Stimulated activated naive CD8-positive, alpha-beta T cell treated with anti-CD3 and anti-CD28 coated beads, Interleukin-15, amount 100 ng/mL, for 72 hours (primary cell): ENCODE measurements at regions not wholly inside any gene's neighbourhood (a gene's known extent, or its start where the extent isn't known, plus 50 kb on each side); places are given as distances from the start of the nearest gene placed in this dataset.
"Not testable (repeated sequence)": the region's sequence is repeated elsewhere in the genome, so short reads cannot be mapped to it uniquely, and the experiment has no call there.

Source experiments
- ATAC-seq: fragments of 150-1000 bp; cut with Tn5 transposase; 2 replicates; pipeline ENCODE4 v1.10.0; 2021; ENCODE audit warnings: mild to moderate bottlenecking, moderate library complexity
- DNase-seq, 2 donors: peaks; one replicate each; pipeline ENCODE4 v3.0.0; 2021 to 2022
- H3K27ac Mint-ChIP-seq, 2 donors: one replicate each; pipeline ENCODE4 v1.8.0; 2022; ENCODE audit warnings: mild to moderate bottlenecking in 2 of 2, mixed read lengths in 2 of 2, moderate library complexity in 2 of 2
- H3K27me3 Mint-ChIP-seq: one replicate; pipeline ENCODE4 v1.8.0; 2022; ENCODE audit warnings: mixed read lengths
- H3K4me1 Mint-ChIP-seq: one replicate; pipeline ENCODE4 v1.8.0; 2022; ENCODE audit warnings: mild to moderate bottlenecking, mixed read lengths
- H3K4me3 Mint-ChIP-seq, 2 donors: one replicate each; pipeline ENCODE4 v1.8.0; 2022; ENCODE audit warnings: mild to moderate bottlenecking in 2 of 2, mixed read lengths in 2 of 2, moderate library complexity in 1 of 2
- H3K9me3 Mint-ChIP-seq, 2 donors: one replicate each; pipeline ENCODE4 v1.8.0; 2022; ENCODE audit warnings: mixed read lengths in 2 of 2

- no peak for ATAC-seq
- no peak for DNase-seq
- H3K27me3 Mint-ChIP-seq, result no peaks in the 10 kb centered on the region
- peak overlapping the region in 1 of 2 donors; percentile 28 for H3K27ac Mint-ChIP-seq
- peaks cover 0 to 6% of the 10 kb centered on the region in 2 donors for H3K9me3 Mint-ChIP-seq
- no peak overlapping the region for H3K4me3 Mint-ChIP-seq
- peaks cover 7% of the 10 kb centered on the region for H3K4me1 Mint-ChIP-seq
Measured at GRCh38 chr17:6927290-6928126, 68.3 kb upstream of the ALOX12 start.

- DNase-seq, result no peak
- Mint-ChIP-seq H3K4me1 (peaks cover 7% of the 10 kb centered on the region), H3K9me3 (peaks cover 0 to 6% of the 10 kb centered on the region in 2 donors), H3K4me3 (no peak overlapping the region), H3K27me3 (no peaks in the 10 kb centered on the region), H3K27ac (no peak overlapping the region)
- ATAC-seq, result no peak
Measured at GRCh38 chr17:6928193-6928592, 67.7 kb upstream of the ALOX12 start.

- no peak for DNase-seq
- Mint-ChIP-seq H3K4me1 (no peaks in the 10 kb centered on the region), H3K27ac (no peak overlapping the region), H3K9me3 (peaks cover 0 to 9% of the 10 kb centered on the region in 2 donors), H3K4me3 (no peak overlapping the region), H3K27me3 (no peaks in the 10 kb centered on the region)
- no peak for ATAC-seq
Measured at GRCh38 chr17:6930749-6931148, 65.1 kb upstream of the ALOX12 start.

- H3K27ac Mint-ChIP-seq, H3K4me1 Mint-ChIP-seq, ATAC-seq, H3K4me3 Mint-ChIP-seq, H3K9me3 Mint-ChIP-seq, H3K27me3 Mint-ChIP-seq, DNase-seq: not testable (repeated sequence)
Measured at GRCh38 chr17:6934544-6934943, 61.3 kb upstream of the ALOX12 start.

GRCh38 chr17:6936370-6937028, 59.4 kb upstream of the ALOX12 start:
- peak in 1 of 2 donors; percentile 17 for DNase-seq
- Mint-ChIP-seq H3K27me3 (no peaks in the 10 kb centered on the region), H3K27ac (peak overlapping the region in 1 of 2 donors; percentile 8), H3K4me1 (peaks cover 5% of the 10 kb centered on the region), H3K9me3 (peaks cover 0 to 9% of the 10 kb centered on the region in 2 donors), H3K4me3 (peak overlapping the region in 1 of 2 donors; percentile 54)
- peak; percentile 40 for ATAC-seq

GRCh38 chr17:6938637-6939036, 57.2 kb upstream of the ALOX12 start:
- ATAC-seq (peak; percentile 45), DNase-seq (no peak)
- H3K4me3 Mint-ChIP-seq, result peak overlapping the region in 1 of 2 donors; percentile 31
- peaks cover 0 to 9% of the 10 kb centered on the region in 2 donors for H3K9me3 Mint-ChIP-seq
- H3K27ac Mint-ChIP-seq, result no peak overlapping the region
- H3K27me3 Mint-ChIP-seq, result no peaks in the 10 kb centered on the region
- peaks cover 5% of the 10 kb centered on the region for H3K4me1 Mint-ChIP-seq

GRCh38 chr17:6940186-6940649, 55.6 kb upstream of the ALOX12 start:
- Mint-ChIP-seq H3K9me3 (no peaks in the 10 kb centered on the region), H3K27ac (peak overlapping the region in 1 of 2 donors; percentile 31), H3K4me1 (peaks cover 5% of the 10 kb centered on the region), H3K4me3 (peak overlapping the region; percentile 41 to 67), H3K27me3 (no peaks in the 10 kb centered on the region)
- DNase-seq (no peak), ATAC-seq (peak; percentile 53)

GRCh38 chr17:6941989-6942388, 53.9 kb upstream of the ALOX12 start:
- Mint-ChIP-seq H3K4me3 (no peak overlapping the region), H3K27me3 (no peaks in the 10 kb centered on the region), H3K27ac (no peak overlapping the region), H3K9me3 (no peaks in the 10 kb centered on the region), H3K4me1 (peaks cover 5% of the 10 kb centered on the region)
- no peak for ATAC-seq
- no peak for DNase-seq

- Mint-ChIP-seq H3K27me3 (no peaks in the 10 kb centered on the region), H3K9me3 (no peaks in the 10 kb centered on the region), H3K27ac (peak overlapping the region in 1 of 2 donors; percentile 62), H3K4me3 (no peak overlapping the region), H3K4me1 (peaks cover 12% of the 10 kb centered on the region)
- ATAC-seq (no peak), DNase-seq (no peak)
Measured at GRCh38 chr17:6943406-6943805, 52.4 kb upstream of the ALOX12 start.
